GM12892 (cell line): ENCODE measurements at regions not wholly inside any gene's neighbourhood (a gene's known extent, or its start where the extent isn't known, plus 50 kb on each side); places are given as distances from the start of the nearest gene placed in this dataset.

Experiments used
- POLR2A ChIP-seq: IDR thresholded peaks from 2 replicates; pipeline ENCODE4 v1.6.1; 2011; ENCODE audit warnings: low read depth, low read length, control low read depth
- POLR2AphosphoS5 ChIP-seq: IDR thresholded peaks from 2 replicates; pipeline ENCODE4 v1.6.1; 2011; ENCODE audit warnings: low read depth, low read length, control low read depth

DNA sequence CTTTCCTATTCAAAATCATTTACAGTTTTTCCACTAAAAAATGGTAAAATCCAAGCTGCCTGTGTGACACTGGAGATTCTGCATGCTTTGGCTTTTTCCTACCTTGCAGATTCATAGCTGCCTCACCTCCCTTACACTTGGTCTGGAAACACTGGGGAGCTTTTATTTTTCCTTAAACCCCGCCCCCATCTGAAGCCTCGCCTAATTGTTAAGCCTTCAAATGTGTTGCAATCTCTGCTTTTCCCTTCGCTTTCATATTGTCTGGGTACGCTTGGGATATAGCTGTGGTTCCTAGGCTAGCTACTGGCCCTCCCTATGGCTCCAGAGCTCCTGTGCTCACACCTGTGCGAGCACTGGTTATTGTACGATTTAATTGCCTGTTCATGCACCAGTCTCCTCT, 942.4 kb upstream of the GYPC start:
- TF ChIP-seq POLR2A (no peak), POLR2AphosphoS5 (no peak)
